Panc1 (cell line): ENCODE measurements at regions not wholly inside any gene's neighbourhood (a gene's known extent, or its start where the extent isn't known, plus 50 kb on each side); places are given as distances from the start of the nearest gene placed in this dataset.

ENCODE experiments used
- ATAC-seq: fragments of 200-7000 bp; cut with Tn5 transposase; 2 replicates; pipeline ENCODE4 v1.9.1; 2020; ENCODE audit warnings: mild to moderate bottlenecking, moderate library complexity
- BruUV-seq: library from RNA; stranded (reverse); fragments of 400-500 nt; replicated peaks from 2 replicates; lab custom pipeline; 2021; lab: Mats Ljungman, UMichigan
- CTCF ChIA-PET: fragments of 300-600 bp; sonication (Branson Sonifier 250); formaldehyde crosslinking; loops from one replicate; lab custom pipeline; 2022; ENCODE audit warnings: antibody characterized with exemption; lab: Charles Lee
- POLR2A ChIA-PET: fragments of 300-600 bp; sonication (Branson Sonifier 250); formaldehyde crosslinking; loops from one replicate; lab custom pipeline; 2022; ENCODE audit warnings: antibody characterized with exemption; lab: Charles Lee
- DNase-seq: peaks from one replicate; pipeline ENCODE4 v3.0.0-alpha.2; 2010; ENCODE audit warnings: low read depth, low spot score
- H3K27ac ChIP-seq: 2 replicates; pipeline ENCODE4 v1.5.1; 2011; ENCODE audit warnings: mild to moderate bottlenecking, low read length, inconsistent platforms
- H3K27me3 ChIP-seq: fragments of 200-500 bp; sonication (Bioruptor generic); 2 replicates; pipeline ENCODE4 v1.6.0; 2014; ENCODE audit warnings: low read length, inconsistent platforms; ENCODE audit not compliant: control insufficient read depth, insufficient read depth
- H3K36me3 ChIP-seq: fragments of 200-500 bp; sonication (Bioruptor generic); 2 replicates; pipeline ENCODE4 v1.5.1; 2014; ENCODE audit warnings: inconsistent platforms, mild to moderate bottlenecking, low read length, moderate library complexity; ENCODE audit not compliant: control insufficient read depth, insufficient read depth
- H3K4me1 ChIP-seq: 2 replicates; pipeline ENCODE4 v1.5.1; 2011; ENCODE audit warnings: inconsistent platforms, mild to moderate bottlenecking, low read length, moderate library complexity; ENCODE audit not compliant: control insufficient read depth, insufficient read depth
- H3K4me3 ChIP-seq, 2 experiments: 2 replicates each; pipeline ENCODE4 v1.5.1; 2011 to 2012; ENCODE audit warnings: low read depth in 2 of 2, low read length in 2 of 2, mild to moderate bottlenecking in 2 of 2, inconsistent platforms in 1 of 2, moderate library complexity in 1 of 2
- H3K9me3 ChIP-seq: fragments of 200-500 bp; sonication (Bioruptor generic); 2 replicates; pipeline ENCODE4 v1.5.1; 2014; ENCODE audit warnings: low read depth, mild to moderate bottlenecking, inconsistent platforms, low read length, moderate library complexity; ENCODE audit not compliant: control insufficient read depth, insufficient read depth
- CTCF ChIP-seq: fragments of 450-650 bp; IDR thresholded peaks from 2 replicates; pipeline ENCODE4 v1.5.1; 2017; ENCODE audit warnings: mild to moderate bottlenecking
- POLR2AphosphoS5 ChIP-seq: IDR thresholded peaks from 2 replicates; pipeline ENCODE4 v1.6.1; 2012; ENCODE audit warnings: mild to moderate bottlenecking, low read depth, low read length, moderate library complexity
- REST ChIP-seq, 2 experiments: IDR thresholded peaks; 2 replicates each; pipeline ENCODE4 v1.6.1; 2011 to 2012; ENCODE audit warnings: low read depth in 2 of 2, control low read depth in 1 of 2, low read length in 1 of 2, mild to moderate bottlenecking in 1 of 2, moderate library complexity in 1 of 2; ENCODE audit not compliant: insufficient read depth in 1 of 2
- SIN3A ChIP-seq: IDR thresholded peaks from 2 replicates; pipeline ENCODE4 v1.6.1; 2012; ENCODE audit warnings: low read depth, mild to moderate bottlenecking, low read length, moderate library complexity, borderline replicate concordance; ENCODE audit not compliant: insufficient read depth
- TCF7L2 ChIP-seq: IDR thresholded peaks from 2 replicates; pipeline ENCODE4 v1.6.1; 2011; ENCODE audit warnings: mild to moderate bottlenecking, low read depth, low read length, inconsistent platforms
- in situ Hi-C: cut with HindIII; loops from 2 replicates; pipeline ENCODE4 v1.10.0; 2016; ENCODE audit warnings: low sequenced_read_pairs, low pct_unique_long_range_greater_than_20kb
- intact Hi-C: fragments of 100-400 bp; cut with micrococcal nuclease; formaldehyde crosslinking; loops from one replicate; pipeline ENCODE4 v1.10.0; 2022; ENCODE audit not compliant: unreplicated experiment

GRCh38 chr15:91429973-91430372, 329.9 kb downstream of the SV2B start:
- H3K4me1 ChIP-seq, result no peaks in the 10 kb centered on the region
- TF ChIP-seq REST (IDR thresholded peaks at IDR 0.05; ENCODE audit: insufficient read depth in 1 of 2, low read depth in 2 of 2, low read length in 1 of 2) (no peak), TCF7L2 (no peak), CTCF (no peak), POLR2AphosphoS5 (no peak), SIN3A (no peak)
- no TSS peak for BruUV-seq
- ChIA-PET POLR2A (no interaction called here), CTCF (no interaction called here)
- DNase-seq (no peak), ATAC-seq (no peak)
- intact Hi-C loops (no loop called here), in situ Hi-C loops (no loop called here)
- no peaks in the 10 kb centered on the region for H3K36me3 ChIP-seq
- no peak overlapping the region for H3K4me3 ChIP-seq
- H3K27me3 ChIP-seq, result no peaks in the 10 kb centered on the region
- H3K9me3 ChIP-seq, result no peaks in the 10 kb centered on the region
- no peak overlapping the region for H3K27ac ChIP-seq

GRCh38 chr15:91431041-91431715, 331.1 kb downstream of the SV2B start:
- ChIA-PET CTCF (no interaction called here), POLR2A (no interaction called here)
- BruUV-seq, result no TSS peak

More at GRCh38 chr15:91431041-91431715, 331.1 kb downstream of the SV2B start:
- DNase-seq (no peak), ATAC-seq (no peak)
- H3K4me1 ChIP-seq, result no peaks in the 10 kb centered on the region
- intact Hi-C loops, result no loop called here
- no peak for TF ChIP-seq CTCF
- no peak for TF ChIP-seq SIN3A
- no peak for TF ChIP-seq POLR2AphosphoS5
- no peak for TF ChIP-seq TCF7L2
- TF ChIP-seq REST (IDR thresholded peaks at IDR 0.05; ENCODE audit: insufficient read depth in 1 of 2, low read depth in 2 of 2, low read length in 1 of 2), result no peak
- no peaks in the 10 kb centered on the region for H3K36me3 ChIP-seq
- in situ Hi-C loops, result no loop called here
- H3K27me3 ChIP-seq, result no peaks in the 10 kb centered on the region
- H3K4me3 ChIP-seq, result no peak overlapping the region
- H3K9me3 ChIP-seq, result no peaks in the 10 kb centered on the region
- no peak overlapping the region for H3K27ac ChIP-seq
